Mesenchymal stem cell (in vitro differentiated cells and primary cell): ENCODE measurements at regions not wholly inside any gene's neighbourhood (a gene's known extent, or its start where the extent isn't known, plus 50 kb on each side); places are given as distances from the start of the nearest gene placed in this dataset.
"Not testable (repeated sequence)": the region's sequence is repeated elsewhere in the genome, so short reads cannot be mapped to it uniquely, and the experiment has no call there.

Experiments
- DNase-seq: peaks from one replicate; pipeline ENCODE4 v3.0.0-alpha.2; 2013
- H2AFZ ChIP-seq: one replicate; pipeline ENCODE4 v1.6.1; 2013; ENCODE audit warnings: low read depth, mild to moderate bottlenecking, control low read depth, inconsistent platforms, low read length, moderate library complexity
- H2AK5ac ChIP-seq: 2 replicates; pipeline ENCODE4 v1.6.1; 2013; ENCODE audit warnings: low read length, moderate library complexity, mild to moderate bottlenecking, inconsistent platforms; ENCODE audit not compliant: severe bottlenecking
- H2BK120ac ChIP-seq: one replicate; pipeline ENCODE4 v1.6.1; 2013; ENCODE audit warnings: low read depth, mild to moderate bottlenecking, inconsistent platforms, low read length, moderate library complexity
- H2BK12ac ChIP-seq, 2 experiments: one replicate each; pipeline ENCODE4 v1.6.1; 2013; ENCODE audit warnings: inconsistent platforms in 2 of 2, low read length in 2 of 2, mild to moderate bottlenecking in 2 of 2, moderate library complexity in 2 of 2, control low read depth in 1 of 2
- H2BK15ac ChIP-seq: one replicate; pipeline ENCODE4 v1.6.1; 2013; ENCODE audit warnings: mild to moderate bottlenecking, low read depth, inconsistent platforms; ENCODE audit not compliant: poor library complexity, severe bottlenecking
- H2BK5ac ChIP-seq: 2 replicates; pipeline ENCODE4 v1.6.1; 2013; ENCODE audit warnings: low read depth, mild to moderate bottlenecking, low read length, control low read depth, inconsistent platforms; ENCODE audit not compliant: poor library complexity, severe bottlenecking
- H3K14ac ChIP-seq, 2 experiments: one replicate each; pipeline ENCODE4 v1.6.1; 2013; ENCODE audit warnings: inconsistent platforms in 2 of 2, low read length in 2 of 2, control low read depth in 1 of 2, mild to moderate bottlenecking in 1 of 2, moderate library complexity in 1 of 2
- H3K18ac ChIP-seq, 2 experiments: one replicate each; pipeline ENCODE4 v1.6.1; 2013; ENCODE audit warnings: inconsistent platforms in 2 of 2, low read length in 2 of 2, control low read depth in 1 of 2, low read depth in 1 of 2, mild to moderate bottlenecking in 1 of 2
- H3K23ac ChIP-seq, 2 experiments: one replicate each; pipeline ENCODE4 v1.6.1; 2013; ENCODE audit warnings: inconsistent platforms in 2 of 2, low read length in 2 of 2, mild to moderate bottlenecking in 2 of 2, moderate library complexity in 2 of 2, control low read depth in 1 of 2
- H3K27ac ChIP-seq: 2 replicates; pipeline ENCODE4 v1.5.1; 2013; ENCODE audit warnings: mild to moderate bottlenecking, moderate library complexity, low read length, control low read depth, inconsistent platforms; ENCODE audit not compliant: poor library complexity, severe bottlenecking
- H3K27me3 ChIP-seq, 2 experiments: 2 replicates each; pipeline versions ENCODE4 v1.6.1 to v1.7.0; 2013; ENCODE audit warnings: low read length in 2 of 2, mild to moderate bottlenecking in 2 of 2, moderate library complexity in 2 of 2, control low read depth in 1 of 2, inconsistent platforms in 1 of 2; ENCODE audit not compliant: control insufficient read depth in 1 of 2, insufficient read depth in 1 of 2
- H3K36me3 ChIP-seq, 2 experiments: 2 replicates each; pipeline versions ENCODE4 v1.6.1 to v1.7.0; 2013; ENCODE audit warnings: low read length in 2 of 2, control low read depth in 1 of 2, inconsistent platforms in 1 of 2, low read depth in 1 of 2, mild to moderate bottlenecking in 1 of 2; ENCODE audit not compliant: insufficient read depth in 2 of 2, control insufficient read depth in 1 of 2
- H3K4ac ChIP-seq, 2 experiments: one replicate each; pipeline ENCODE4 v1.6.1; 2013; ENCODE audit warnings: inconsistent platforms in 2 of 2, low read length in 2 of 2, mild to moderate bottlenecking in 2 of 2, moderate library complexity in 2 of 2, control low read depth in 1 of 2, low read depth in 1 of 2
- H3K4me1 ChIP-seq: 2 replicates; pipeline ENCODE4 v1.6.1; 2013; ENCODE audit warnings: low read depth, low read length, control low read depth; ENCODE audit not compliant: control insufficient read depth, insufficient read depth
- H3K4me2 ChIP-seq: 2 replicates; pipeline ENCODE4 v1.6.1; 2013; ENCODE audit warnings: low read length, mild to moderate bottlenecking, inconsistent platforms; ENCODE audit not compliant: poor library complexity, severe bottlenecking
- H3K4me3 ChIP-seq, 2 experiments: 2 replicates each; pipeline versions ENCODE4 v1.5.1 to v1.7.0; 2013; ENCODE audit warnings: low read length in 2 of 2, mild to moderate bottlenecking in 2 of 2, control low read depth in 1 of 2, low read depth in 1 of 2; ENCODE audit not compliant: insufficient read depth in 1 of 2
- H3K79me1 ChIP-seq: replicated peaks from 2 replicates; pipeline ENCODE4 v1.6.1; 2013; ENCODE audit warnings: mild to moderate bottlenecking, control low read depth, low read length, inconsistent platforms; ENCODE audit not compliant: poor library complexity, severe bottlenecking
- H3K9ac ChIP-seq: 2 replicates; pipeline ENCODE4 v1.7.0; 2013; ENCODE audit warnings: mild to moderate bottlenecking, low read length, moderate library complexity
- H3K9me3 ChIP-seq: 2 replicates; pipeline ENCODE4 v1.7.0; 2013; ENCODE audit warnings: mild to moderate bottlenecking, low read length; ENCODE audit not compliant: control insufficient read depth
- H4K8ac ChIP-seq: one replicate; pipeline ENCODE4 v1.6.1; 2013; ENCODE audit warnings: inconsistent platforms, mild to moderate bottlenecking, low read length, moderate library complexity
- H4K91ac ChIP-seq: one replicate; pipeline ENCODE4 v1.6.1; 2013; ENCODE audit warnings: mild to moderate bottlenecking, low read length, inconsistent platforms
- WGBS: methylation state at CpG from one replicate; pipeline ENCODE4 v1.1.7; 2013; ENCODE audit warnings: mixed read lengths; 5-methylcytosine and 5-hydroxymethylcytosine counted together

- Histone ChIP-seq H4K8ac (no peak overlapping the region), H3K36me3 (no peaks in the 10 kb centered on the region), H2AK5ac (no peak overlapping the region), H2BK5ac (no peak overlapping the region), H2BK120ac (no peak overlapping the region), H2BK12ac (no peak overlapping the region), H3K79me1 (no peaks in the 10 kb centered on the region), H3K18ac (no peak overlapping the region), H2BK15ac (no peak overlapping the region), H3K27ac (no peak overlapping the region), H4K91ac (no peak overlapping the region), H3K9me3 (no peaks in the 10 kb centered on the region), H2AFZ (no peak overlapping the region), H3K9ac (no peak overlapping the region), H3K4me2 (no peak overlapping the region), H3K4me1 (no peaks in the 10 kb centered on the region), H3K4me3 (no peak overlapping the region), H3K27me3 (peaks cover 20 to 51% of the 10 kb centered on the region in 2 experiments), H3K4ac (no peak overlapping the region), H3K23ac (no peak overlapping the region), H3K14ac (no peak overlapping the region)
- WGBS, result 75% methylated on average over 2 of the region's 2 CpGs
- no peak for DNase-seq
These were observed 111.6 kb downstream of the RAMP3 start for GRCh38 chr7:45269192-45269591.

- no peak overlapping the region for H3K23ac ChIP-seq
- H2BK15ac ChIP-seq, result no peak overlapping the region
- H2BK5ac ChIP-seq, result no peak overlapping the region
These were observed 121.3 kb downstream of the RAMP3 start for GRCh38 chr7:45278763-45279398.

GRCh38 chr7:45289611-45290010 is 132.0 kb downstream of the RAMP3 start:
- H3K4me1 ChIP-seq, H2BK120ac ChIP-seq, H3K23ac ChIP-seq, H2BK15ac ChIP-seq, H3K27ac ChIP-seq, H3K4me2 ChIP-seq, H3K4me3 ChIP-seq, H3K4ac ChIP-seq, H3K9ac ChIP-seq, H2BK12ac ChIP-seq, H3K18ac ChIP-seq, H2AFZ ChIP-seq, H2BK5ac ChIP-seq, H3K14ac ChIP-seq, H3K36me3 ChIP-seq, H4K91ac ChIP-seq, H4K8ac ChIP-seq, H2AK5ac ChIP-seq, DNase-seq, H3K79me1 ChIP-seq: not testable (repeated sequence)
- Histone ChIP-seq H3K27me3 (peaks cover 0 to 13% of the 10 kb centered on the region in 2 experiments), H3K9me3 (peaks cover 14% of the 10 kb centered on the region)

More at GRCh38 chr7:45278763-45279398, 121.3 kb downstream of the RAMP3 start:
- no peaks in the 10 kb centered on the region for H3K36me3 ChIP-seq
- no peak overlapping the region for H2AFZ ChIP-seq
- H2BK12ac ChIP-seq, result no peak overlapping the region
- no peak overlapping the region for H3K14ac ChIP-seq
- H3K79me1 ChIP-seq, result no peaks in the 10 kb centered on the region
- WGBS, result 66% methylated on average over 4 of the region's 4 CpGs
- H3K4me1 ChIP-seq, result no peaks in the 10 kb centered on the region
- peaks cover 10 to 21% of the 10 kb centered on the region in 2 experiments for H3K27me3 ChIP-seq
- H2AK5ac ChIP-seq, result no peak overlapping the region
- H3K9me3 ChIP-seq, result no peaks in the 10 kb centered on the region
- DNase-seq, result no peak
- no peak overlapping the region for H3K27ac ChIP-seq
- H3K9ac ChIP-seq, result no peak overlapping the region
- no peak overlapping the region for H4K91ac ChIP-seq
- no peak overlapping the region for H3K4me2 ChIP-seq
- no peak overlapping the region for H2BK120ac ChIP-seq
- no peak overlapping the region for H3K18ac ChIP-seq
- no peak overlapping the region for H3K4ac ChIP-seq
- H4K8ac ChIP-seq, result no peak overlapping the region
- no peak overlapping the region for H3K4me3 ChIP-seq

- peaks cover 0 to 23% of the 10 kb centered on the region in 2 experiments for H3K27me3 ChIP-seq
- H3K79me1 ChIP-seq, result no peaks in the 10 kb centered on the region
- no peak overlapping the region for H2BK12ac ChIP-seq
- no peak overlapping the region for H2AFZ ChIP-seq
- no peak overlapping the region for H2AK5ac ChIP-seq
- 78% methylated on average over 3 of the region's 3 CpGs for WGBS
- no peak overlapping the region for H3K18ac ChIP-seq
- peaks cover 14% of the 10 kb centered on the region for H3K9me3 ChIP-seq
- no peak overlapping the region for H4K91ac ChIP-seq
- H3K4me3 ChIP-seq, result no peak overlapping the region
- H3K4me2 ChIP-seq, result no peak overlapping the region
- no peak overlapping the region for H2BK15ac ChIP-seq
- H3K14ac ChIP-seq, result no peak overlapping the region
- no peak overlapping the region for H3K23ac ChIP-seq
- H3K4ac ChIP-seq, result no peak overlapping the region
- no peak overlapping the region for H3K27ac ChIP-seq
- no peaks in the 10 kb centered on the region for H3K36me3 ChIP-seq
- H3K9ac ChIP-seq, result no peak overlapping the region
- H3K4me1 ChIP-seq, result no peaks in the 10 kb centered on the region
- no peak overlapping the region for H2BK120ac ChIP-seq
- H4K8ac ChIP-seq, result no peak overlapping the region
- no peak overlapping the region for H2BK5ac ChIP-seq
- DNase-seq, result no peak
These were observed 133.3 kb downstream of the RAMP3 start for GRCh38 chr7:45290880-45291279.
